ENCODE measurements at regions not wholly inside any gene's neighbourhood (a gene's known extent, or its start where the extent isn't known, plus 50 kb on each side); places are given as distances from the start of the nearest gene placed in this dataset.

- TF ChIP-seq CTCF (IDR thresholded peaks at IDR 0.05) (no peak), POLR2A (IDR thresholded peaks at IDR 0.05) (no peak)
These were observed 116.7 kb downstream of the FASLG start for GRCh38 chr1:172775606-172776005.
